ENCODE measurements at regions not wholly inside any gene's neighbourhood (a gene's known extent, or its start where the extent isn't known, plus 50 kb on each side); places are given as distances from the start of the nearest gene placed in this dataset.

DNA sequence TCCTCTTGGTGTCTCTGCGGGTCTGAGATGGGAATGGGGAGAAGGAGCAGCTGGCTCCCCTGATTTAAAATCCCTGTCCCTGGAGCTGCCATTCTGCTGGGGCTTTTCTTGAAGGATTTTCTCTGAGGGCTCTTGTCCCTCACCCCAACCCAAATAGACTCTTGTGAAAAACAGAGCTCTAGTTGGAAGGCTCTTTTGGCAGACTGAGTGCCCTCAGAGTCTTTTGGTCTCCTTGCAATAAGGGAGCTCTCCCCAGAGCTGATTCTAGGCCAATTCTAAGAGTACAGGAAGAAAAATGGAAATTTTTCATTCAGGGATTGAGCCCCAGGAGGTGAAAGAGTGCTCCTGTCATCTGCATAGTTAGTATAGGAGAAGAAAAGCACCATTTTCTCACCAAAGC lies 238.3 kb downstream of the COG6 start:
- TF ChIP-seq TRIM28 (IDR thresholded peaks at IDR 0.05): no peak
- no peak for TF ChIP-seq ZNF133 (CRISPR knock-in tag; IDR thresholded peaks at IDR 0.05)
- TF ChIP-seq CBX3 (IDR thresholded peaks at IDR 0.05; ENCODE audit: borderline replicate concordance in 1 of 2, low read length in 2 of 2): no peak
- no peak for TF ChIP-seq NRF1 (conservative IDR thresholded peaks at IDR 0.05 in 1 of 2, IDR thresholded peaks at IDR 0.05 in 1 of 2)
- TF ChIP-seq EZH2 (IDR thresholded peaks at IDR 0.05; ENCODE audit: borderline replicate concordance, low read depth, low read length): no peak
- TF ChIP-seq ARHGAP35 (IDR thresholded peaks at IDR 0.05; ENCODE audit: partially characterized antibody): no peak
- no peak for TF ChIP-seq BHLHE40 (IDR thresholded peaks at IDR 0.05; ENCODE audit: low read length)
